WI38 (cell line): ENCODE measurements at regions not wholly inside any gene's neighbourhood (a gene's known extent, or its start where the extent isn't known, plus 50 kb on each side); places are given as distances from the start of the nearest gene placed in this dataset.

Experiments
- H3K4me3 ChIP-seq: 2 replicates; pipeline ENCODE4 v1.5.1; 2011; ENCODE audit warnings: low read depth, mild to moderate bottlenecking, control low read depth, low read length
- TF ChIP-seq, protein P1 (sequence below): IDR thresholded peaks from 2 replicates; pipeline ENCODE4 v1.5.1; 2012; ENCODE audit warnings: low read depth, mild to moderate bottlenecking, control low read depth, low read length

DNA sequence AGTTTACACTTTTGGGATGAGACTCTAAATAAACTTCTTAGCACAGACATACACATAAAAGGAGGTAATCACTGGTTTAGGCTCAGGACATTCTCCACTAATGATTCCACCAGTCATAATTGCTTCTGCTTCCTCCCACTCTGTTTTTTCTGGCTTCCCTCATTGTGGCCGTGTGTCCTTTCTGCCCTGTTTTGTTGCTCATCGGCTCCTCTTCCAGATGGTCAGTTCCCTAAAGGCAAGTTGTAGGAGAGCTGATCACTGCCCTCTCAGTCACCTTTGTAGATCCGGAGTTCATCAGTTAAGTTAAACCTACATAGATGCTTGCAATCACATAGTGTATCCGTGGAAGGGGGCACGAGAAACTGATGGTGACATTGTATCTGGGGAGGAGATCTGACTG, 200.5 kb upstream of the ARG1 start:
- TF ChIP-seq, protein P1, sequence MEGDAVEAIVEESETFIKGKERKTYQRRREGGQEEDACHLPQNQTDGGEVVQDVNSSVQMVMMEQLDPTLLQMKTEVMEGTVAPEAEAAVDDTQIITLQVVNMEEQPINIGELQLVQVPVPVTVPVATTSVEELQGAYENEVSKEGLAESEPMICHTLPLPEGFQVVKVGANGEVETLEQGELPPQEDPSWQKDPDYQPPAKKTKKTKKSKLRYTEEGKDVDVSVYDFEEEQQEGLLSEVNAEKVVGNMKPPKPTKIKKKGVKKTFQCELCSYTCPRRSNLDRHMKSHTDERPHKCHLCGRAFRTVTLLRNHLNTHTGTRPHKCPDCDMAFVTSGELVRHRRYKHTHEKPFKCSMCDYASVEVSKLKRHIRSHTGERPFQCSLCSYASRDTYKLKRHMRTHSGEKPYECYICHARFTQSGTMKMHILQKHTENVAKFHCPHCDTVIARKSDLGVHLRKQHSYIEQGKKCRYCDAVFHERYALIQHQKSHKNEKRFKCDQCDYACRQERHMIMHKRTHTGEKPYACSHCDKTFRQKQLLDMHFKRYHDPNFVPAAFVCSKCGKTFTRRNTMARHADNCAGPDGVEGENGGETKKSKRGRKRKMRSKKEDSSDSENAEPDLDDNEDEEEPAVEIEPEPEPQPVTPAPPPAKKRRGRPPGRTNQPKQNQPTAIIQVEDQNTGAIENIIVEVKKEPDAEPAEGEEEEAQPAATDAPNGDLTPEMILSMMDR = no peak
- H3K4me3 ChIP-seq = no peak overlapping the region

DNA sequence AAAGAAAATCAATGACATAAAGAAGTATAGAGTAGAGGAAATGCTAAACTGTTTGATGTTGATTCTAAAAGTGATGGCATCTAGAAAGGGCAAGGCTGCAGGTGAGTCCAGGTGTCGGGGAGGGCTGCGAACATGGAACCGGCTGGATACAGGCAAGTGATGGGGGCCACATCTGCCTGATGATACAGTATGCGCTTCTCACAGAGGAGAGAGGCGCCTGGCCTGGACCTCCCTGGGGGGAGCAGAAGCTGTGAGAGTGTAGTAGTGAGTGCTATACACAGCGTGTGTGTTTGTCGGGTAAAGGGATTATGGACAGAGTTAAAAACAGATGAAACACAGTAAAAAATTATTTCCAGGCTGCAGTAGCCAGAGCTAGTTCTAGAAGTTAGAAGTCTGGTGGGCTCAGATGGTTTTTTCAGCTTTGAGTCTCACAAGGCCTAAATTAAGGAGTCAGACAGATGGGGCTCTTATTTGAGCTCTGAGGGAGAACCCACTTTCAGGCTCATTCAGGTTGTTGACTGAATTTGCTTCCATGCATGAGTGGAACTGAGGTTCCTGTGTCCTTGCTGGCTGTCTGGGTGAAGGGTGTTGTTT, 195.8 kb upstream of the ARG1 start:
- H3K4me3 ChIP-seq = no peak overlapping the region
- TF ChIP-seq, protein P1 = no peak

DNA sequence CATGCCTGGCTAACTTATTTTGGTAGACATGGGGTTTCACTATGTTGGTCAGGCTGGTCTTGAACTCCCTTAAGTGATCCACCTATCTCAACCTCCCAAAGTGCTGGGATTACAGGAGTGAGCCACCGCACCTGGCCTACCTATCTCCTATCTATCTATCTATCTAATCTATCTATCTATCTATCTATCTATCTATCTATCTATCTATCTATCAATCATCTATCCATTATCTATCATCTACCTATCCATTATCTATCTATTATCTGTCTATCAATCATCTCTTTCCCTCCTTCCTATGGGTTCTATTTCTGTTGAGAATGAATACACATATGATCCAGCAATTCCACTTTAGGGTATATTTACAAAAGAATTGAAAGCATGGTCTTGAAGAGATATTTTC, 194.2 kb upstream of the ARG1 start:
- TF ChIP-seq, protein P1 = no peak
- no peak overlapping the region for H3K4me3 ChIP-seq

DNA sequence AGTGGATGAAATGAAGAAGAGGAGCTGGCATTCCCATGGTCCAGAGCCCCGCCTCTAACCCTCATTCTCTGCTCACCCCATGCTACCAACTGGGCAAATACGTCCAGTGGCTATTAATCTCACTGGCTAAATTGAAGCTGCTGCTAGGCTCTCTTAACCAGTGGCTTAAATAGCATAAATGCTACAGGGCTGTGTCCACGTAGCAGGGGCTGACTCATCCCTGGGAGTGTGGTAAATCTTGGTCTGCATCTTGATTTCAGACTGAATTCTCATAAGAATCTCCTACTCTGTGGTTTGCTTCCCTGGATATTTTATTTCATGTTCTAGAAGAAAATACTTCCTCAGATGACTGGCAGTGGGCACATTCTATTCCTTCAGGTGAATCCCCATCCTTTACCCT, 193.1 kb upstream of the ARG1 start:
- H3K4me3 ChIP-seq = no peak overlapping the region
- TF ChIP-seq, protein P1 = no peak

DNA sequence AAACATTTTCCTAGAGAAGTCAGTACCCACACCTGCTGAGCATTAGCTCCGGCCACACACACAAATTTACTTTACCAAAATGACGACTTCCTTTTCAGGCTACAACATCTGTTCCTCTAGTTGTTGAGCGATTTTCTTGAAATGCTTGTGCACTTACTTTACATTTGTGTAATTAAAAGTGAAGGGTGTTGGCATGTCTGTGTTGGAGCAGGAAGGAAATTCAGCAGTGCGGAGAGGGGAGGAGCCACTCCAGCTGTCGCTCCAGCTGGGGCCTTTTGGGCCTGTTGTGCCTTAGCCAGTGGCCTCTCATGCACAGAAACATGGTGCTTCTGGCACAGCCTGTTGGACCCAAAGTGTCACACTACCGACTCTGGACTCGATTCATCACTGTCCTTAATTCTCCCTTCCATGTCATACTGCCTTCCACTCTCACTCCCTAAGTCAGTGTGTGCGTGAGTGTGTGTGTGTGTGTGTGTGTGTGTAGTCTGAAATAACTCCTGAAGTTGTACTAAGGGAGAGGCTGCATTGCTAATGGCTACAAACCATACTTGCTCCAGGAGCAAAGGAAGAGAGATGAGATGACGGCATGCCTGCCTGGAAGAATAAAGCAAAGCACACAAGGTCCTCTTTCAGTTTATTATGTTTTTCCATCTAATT, 191.8 kb upstream of the ARG1 start:
- no peak overlapping the region for H3K4me3 ChIP-seq
- TF ChIP-seq, protein P1 = no peak

DNA sequence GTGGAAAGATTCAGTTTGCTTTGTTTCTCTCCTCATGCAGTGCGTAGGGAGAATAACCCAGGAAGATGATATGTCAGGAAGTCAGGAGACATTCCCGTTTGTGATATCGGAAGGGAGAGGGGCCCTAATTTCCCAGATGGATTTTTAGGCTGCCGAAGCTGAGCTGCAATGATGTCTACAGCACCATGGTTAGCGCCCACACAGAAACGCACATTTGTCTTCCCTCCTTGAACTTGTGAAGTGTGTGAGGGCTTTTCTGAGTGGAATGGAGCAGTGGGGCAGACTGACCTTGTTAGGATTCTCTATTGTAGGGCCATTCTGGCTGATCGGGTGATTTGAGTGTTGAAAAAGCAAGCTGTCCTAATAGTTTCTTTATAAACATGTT, 191.3 kb upstream of the ARG1 start:
- TF ChIP-seq, protein P1 = no peak
- H3K4me3 ChIP-seq = no peak overlapping the region

DNA sequence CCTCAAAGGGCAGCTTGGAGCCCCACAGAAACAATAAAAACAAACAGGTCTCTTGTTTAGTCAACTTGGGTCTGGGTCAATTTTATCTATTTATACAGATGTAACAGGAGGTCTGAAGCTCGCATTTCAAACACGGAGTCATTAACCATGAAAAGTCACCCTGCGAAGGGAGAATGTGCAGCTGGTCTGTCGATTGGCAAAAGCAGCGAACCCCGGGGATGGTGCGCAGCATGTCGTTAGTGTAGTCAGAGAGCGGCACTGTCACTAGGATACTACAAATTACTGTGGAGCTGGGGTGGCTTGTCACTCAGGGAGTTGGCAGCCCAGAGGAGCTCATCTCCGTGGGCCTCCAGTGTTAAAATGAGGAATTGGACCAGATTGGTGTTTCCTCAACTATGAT, 190.4 kb upstream of the ARG1 start:
- TF ChIP-seq, protein P1 = no peak
- H3K4me3 ChIP-seq = no peak overlapping the region
